ENCODE measurements at regions not wholly inside any gene's neighbourhood (a gene's known extent, or its start where the extent isn't known, plus 50 kb on each side); places are given as distances from the start of the nearest gene placed in this dataset.

DNA sequence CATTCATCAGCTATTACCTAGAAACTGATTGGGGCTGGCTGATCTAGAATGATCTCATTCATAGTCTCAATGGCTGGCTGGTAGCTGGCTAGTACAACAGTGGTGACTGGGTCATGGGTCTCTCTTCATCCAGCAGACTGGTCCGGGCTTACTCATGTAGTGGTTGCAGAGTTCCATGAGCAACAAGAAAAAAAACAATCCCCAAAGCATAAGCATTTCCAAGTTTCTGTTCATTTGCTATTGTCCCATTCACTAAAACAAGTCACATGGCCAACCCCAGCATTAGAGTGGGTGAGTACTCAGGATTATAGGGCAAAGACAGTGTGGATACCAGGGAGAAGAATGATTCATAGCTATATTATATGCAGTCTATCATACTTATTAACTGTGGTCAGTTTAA, 85.2 kb upstream of the SEMA3C start:
- Histone ChIP-seq H3K36me3 (replicated peaks in 1 of 2; ENCODE audit: control insufficient read depth in 2 of 2, insufficient read depth in 2 of 2, low read length in 2 of 2) (no peaks in the 10 kb centered on the region), H3K27ac (replicated peaks; ENCODE audit: low read length) (no peak overlapping the region)

DNA sequence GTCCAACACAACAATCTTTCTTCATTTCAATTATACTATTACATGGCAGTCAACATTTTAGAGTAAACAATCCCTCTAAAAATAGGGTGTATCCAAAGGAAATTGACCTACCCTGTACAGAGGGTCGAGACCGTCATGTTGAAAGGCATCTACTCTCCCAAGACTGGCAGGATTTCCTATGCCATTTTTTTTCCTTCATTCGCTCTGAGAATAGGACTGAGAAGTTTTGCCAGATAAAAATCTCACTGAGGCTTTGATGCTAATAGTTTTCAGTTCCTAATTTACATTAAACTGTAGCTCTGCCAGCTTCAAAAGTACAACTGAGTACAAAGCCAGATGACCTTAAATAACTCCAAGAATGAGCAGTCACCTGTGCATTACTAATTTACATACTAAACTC, 84.5 kb upstream of the SEMA3C start:
- H2AFZ ChIP-seq (ENCODE audit: low read length), result no peak overlapping the region
- H2BK15ac ChIP-seq (ENCODE audit: low read length), result no peak overlapping the region
- H3K36me3 ChIP-seq (replicated peaks in 1 of 2; ENCODE audit: control insufficient read depth in 2 of 2, insufficient read depth in 2 of 2, low read length in 2 of 2), result no peaks in the 10 kb centered on the region
- no peak overlapping the region for H3K4ac ChIP-seq (ENCODE audit: low read length)
- H3K14ac ChIP-seq (ENCODE audit: low read length), result no peak overlapping the region
- DNase-seq (ENCODE audit: low spot score), result no peak
- no peaks in the 10 kb centered on the region for H3K79me1 ChIP-seq (ENCODE audit: low read depth, low read length)
- H3K27me3 ChIP-seq (ENCODE audit: control insufficient read depth in 3 of 3, insufficient read depth in 3 of 3, low read depth in 1 of 3, low read length in 3 of 3), result no peaks in the 10 kb centered on the region
- no peak overlapping the region for H3K4me3 ChIP-seq (ENCODE audit: low read length in 2 of 2)
- no peaks in the 10 kb centered on the region for H3K4me1 ChIP-seq (ENCODE audit: control insufficient read depth in 2 of 2, insufficient read depth in 1 of 2, low read depth in 1 of 2, low read length in 2 of 2)
- no peak overlapping the region for H2AK5ac ChIP-seq (ENCODE audit: low read depth, low read length)
- H2BK12ac ChIP-seq (ENCODE audit: low read length), result no peak overlapping the region
- no peaks in the 10 kb centered on the region for H3K9me3 ChIP-seq (replicated peaks in 1 of 2; ENCODE audit: control insufficient read depth in 2 of 2, insufficient read depth in 1 of 2, low read depth in 1 of 2, low read length in 2 of 2)
- H3K4me2 ChIP-seq (ENCODE audit: insufficient read depth, low read length, poor library complexity, severe bottlenecking), result no peak overlapping the region
- H3K9ac ChIP-seq (ENCODE audit: low read depth, low read length, poor library complexity), result no peak overlapping the region
- no peak overlapping the region for H4K91ac ChIP-seq (ENCODE audit: low read depth, low read length, poor library complexity)
- H2BK5ac ChIP-seq (ENCODE audit: low read length), result no peak overlapping the region
- no peak overlapping the region for H2BK120ac ChIP-seq (ENCODE audit: low read depth, low read length)
- H4K8ac ChIP-seq (ENCODE audit: low read depth, low read length), result no peak overlapping the region
- no CpG with 5 or more reads among the region's 3 CpGs for WGBS, 2 donors (ENCODE audit: extremely low coverage in 2 of 2, insufficient read length in 2 of 2, insufficient replicate concordance in 1 of 2)
- no peak overlapping the region for H3K23ac ChIP-seq (ENCODE audit: low read depth, low read length, poor library complexity)
- H3K27ac ChIP-seq (replicated peaks; ENCODE audit: low read length), result no peak overlapping the region
- H3K18ac ChIP-seq (ENCODE audit: low read length), result no peak overlapping the region

More for the DNA sequence above, 85.2 kb upstream of the SEMA3C start:
- Histone ChIP-seq H4K8ac (ENCODE audit: low read depth, low read length) (no peak overlapping the region), H2BK120ac (ENCODE audit: low read depth, low read length) (no peak overlapping the region), H3K27me3 (ENCODE audit: control insufficient read depth in 3 of 3, insufficient read depth in 3 of 3, low read depth in 1 of 3, low read length in 3 of 3) (no peaks in the 10 kb centered on the region), H3K4me3 (ENCODE audit: low read length in 2 of 2) (no peak overlapping the region), H3K4me2 (ENCODE audit: insufficient read depth, low read length, poor library complexity, severe bottlenecking) (no peak overlapping the region), H2BK5ac (ENCODE audit: low read length) (no peak overlapping the region), H3K23ac (ENCODE audit: low read depth, low read length, poor library complexity) (no peak overlapping the region), H3K18ac (ENCODE audit: low read length) (no peak overlapping the region), H3K9ac (ENCODE audit: low read depth, low read length, poor library complexity) (no peak overlapping the region), H4K91ac (ENCODE audit: low read depth, low read length, poor library complexity) (no peak overlapping the region), H2AK5ac (ENCODE audit: low read depth, low read length) (no peak overlapping the region), H3K14ac (ENCODE audit: low read length) (no peak overlapping the region), H2BK15ac (ENCODE audit: low read length) (no peak overlapping the region), H3K79me1 (ENCODE audit: low read depth, low read length) (no peaks in the 10 kb centered on the region), H3K4ac (ENCODE audit: low read length) (no peak overlapping the region), H2BK12ac (ENCODE audit: low read length) (no peak overlapping the region), H3K4me1 (ENCODE audit: control insufficient read depth in 2 of 2, insufficient read depth in 1 of 2, low read depth in 1 of 2, low read length in 2 of 2) (no peaks in the 10 kb centered on the region), H3K9me3 (replicated peaks in 1 of 2; ENCODE audit: control insufficient read depth in 2 of 2, insufficient read depth in 1 of 2, low read depth in 1 of 2, low read length in 2 of 2) (no peaks in the 10 kb centered on the region), H2AFZ (ENCODE audit: low read length) (no peak overlapping the region)
- DNase-seq (ENCODE audit: low spot score), result no peak
- no CpG with 5 or more reads among the region's 1 CpG for WGBS, 2 donors (ENCODE audit: extremely low coverage in 2 of 2, insufficient read length in 2 of 2, insufficient replicate concordance in 1 of 2)

DNA sequence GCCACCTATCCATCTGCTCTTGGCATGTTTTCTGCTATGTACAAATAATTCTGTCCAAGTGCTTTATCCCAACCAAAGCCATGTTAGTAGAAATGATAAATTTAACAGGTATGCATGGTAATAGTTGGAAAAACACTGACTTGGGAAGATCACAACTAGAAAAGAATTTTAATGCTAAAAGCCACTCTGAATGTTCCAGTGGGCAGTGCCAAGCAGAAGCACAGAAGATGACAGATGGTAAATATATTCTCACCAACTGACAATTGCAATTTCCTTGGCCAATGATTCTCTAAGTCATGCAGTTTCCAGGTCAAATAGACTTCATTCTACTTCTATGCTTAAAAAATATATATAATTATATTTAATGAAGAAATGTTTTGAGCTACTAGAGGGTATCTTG, 83.6 kb upstream of the SEMA3C start:
- no peaks in the 10 kb centered on the region for H3K79me1 ChIP-seq (ENCODE audit: low read depth, low read length)
- no peak overlapping the region for H2BK5ac ChIP-seq (ENCODE audit: low read length)
- no peak overlapping the region for H2BK12ac ChIP-seq (ENCODE audit: low read length)
- no peak overlapping the region for H3K27ac ChIP-seq (replicated peaks; ENCODE audit: low read length)
- no peak overlapping the region for H2AK5ac ChIP-seq (ENCODE audit: low read depth, low read length)
- H2BK120ac ChIP-seq (ENCODE audit: low read depth, low read length), result no peak overlapping the region
- H3K4me2 ChIP-seq (ENCODE audit: insufficient read depth, low read length, poor library complexity, severe bottlenecking), result no peak overlapping the region
- H2BK15ac ChIP-seq (ENCODE audit: low read length), result no peak overlapping the region
- H3K4me1 ChIP-seq (ENCODE audit: control insufficient read depth in 2 of 2, insufficient read depth in 1 of 2, low read depth in 1 of 2, low read length in 2 of 2), result no peaks in the 10 kb centered on the region
- H3K23ac ChIP-seq (ENCODE audit: low read depth, low read length, poor library complexity), result no peak overlapping the region
- no peak overlapping the region for H4K91ac ChIP-seq (ENCODE audit: low read depth, low read length, poor library complexity)
- H2AFZ ChIP-seq (ENCODE audit: low read length), result no peak overlapping the region
- no peak overlapping the region for H3K9ac ChIP-seq (ENCODE audit: low read depth, low read length, poor library complexity)
- no peak overlapping the region for H4K8ac ChIP-seq (ENCODE audit: low read depth, low read length)
- no peaks in the 10 kb centered on the region for H3K9me3 ChIP-seq (replicated peaks in 1 of 2; ENCODE audit: control insufficient read depth in 2 of 2, insufficient read depth in 1 of 2, low read depth in 1 of 2, low read length in 2 of 2)
- H3K27me3 ChIP-seq (ENCODE audit: control insufficient read depth in 3 of 3, insufficient read depth in 3 of 3, low read depth in 1 of 3, low read length in 3 of 3), result no peaks in the 10 kb centered on the region
- no peak overlapping the region for H3K4ac ChIP-seq (ENCODE audit: low read length)
- DNase-seq (ENCODE audit: low spot score), result no peak
- no peak overlapping the region for H3K18ac ChIP-seq (ENCODE audit: low read length)
- no peak overlapping the region for H3K4me3 ChIP-seq (ENCODE audit: low read length in 2 of 2)
- H3K14ac ChIP-seq (ENCODE audit: low read length), result no peak overlapping the region
- no peaks in the 10 kb centered on the region for H3K36me3 ChIP-seq (replicated peaks in 1 of 2; ENCODE audit: control insufficient read depth in 2 of 2, insufficient read depth in 2 of 2, low read length in 2 of 2)

DNA sequence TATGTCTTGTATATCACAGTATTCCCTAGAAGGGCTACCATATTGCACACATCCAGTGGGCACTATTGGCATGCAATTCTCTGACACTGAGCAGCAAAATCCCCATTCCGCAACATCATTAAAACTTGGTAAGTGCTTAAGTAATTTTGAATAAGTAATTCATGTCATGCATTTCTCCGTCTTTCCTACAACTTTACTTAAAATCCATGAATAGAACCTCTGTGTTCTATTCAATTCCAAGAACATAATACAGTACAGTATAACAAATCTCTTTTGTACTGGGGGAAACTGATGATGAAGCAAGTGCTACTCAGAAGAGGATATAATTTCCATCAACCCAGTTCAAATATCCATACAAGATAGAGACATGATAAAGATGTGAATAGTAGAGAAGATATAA, 80.9 kb upstream of the SEMA3C start:
- no CpG with 5 or more reads among the region's 2 CpGs for WGBS, 2 donors (ENCODE audit: extremely low coverage in 2 of 2, insufficient read length in 2 of 2, insufficient replicate concordance in 1 of 2)
- Histone ChIP-seq H3K23ac (ENCODE audit: low read depth, low read length, poor library complexity) (no peak overlapping the region), H3K27ac (replicated peaks; ENCODE audit: low read length) (no peak overlapping the region), H4K8ac (ENCODE audit: low read depth, low read length) (no peak overlapping the region), H3K4ac (ENCODE audit: low read length) (no peak overlapping the region), H3K4me2 (ENCODE audit: insufficient read depth, low read length, poor library complexity, severe bottlenecking) (no peak overlapping the region), H3K27me3 (ENCODE audit: control insufficient read depth in 3 of 3, insufficient read depth in 3 of 3, low read depth in 1 of 3, low read length in 3 of 3) (no peaks in the 10 kb centered on the region), H2BK15ac (ENCODE audit: low read length) (no peak overlapping the region), H3K9ac (ENCODE audit: low read depth, low read length, poor library complexity) (no peak overlapping the region), H2BK5ac (ENCODE audit: low read length) (no peak overlapping the region), H2AK5ac (ENCODE audit: low read depth, low read length) (no peak overlapping the region), H3K79me1 (ENCODE audit: low read depth, low read length) (no peaks in the 10 kb centered on the region), H3K36me3 (replicated peaks in 1 of 2; ENCODE audit: control insufficient read depth in 2 of 2, insufficient read depth in 2 of 2, low read length in 2 of 2) (no peaks in the 10 kb centered on the region), H3K4me3 (ENCODE audit: low read length in 2 of 2) (no peak overlapping the region), H4K91ac (ENCODE audit: low read depth, low read length, poor library complexity) (no peak overlapping the region), H2AFZ (ENCODE audit: low read length) (no peak overlapping the region), H3K14ac (ENCODE audit: low read length) (no peak overlapping the region), H3K18ac (ENCODE audit: low read length) (no peak overlapping the region), H3K9me3 (replicated peaks in 1 of 2; ENCODE audit: control insufficient read depth in 2 of 2, insufficient read depth in 1 of 2, low read depth in 1 of 2, low read length in 2 of 2) (no peaks in the 10 kb centered on the region), H2BK120ac (ENCODE audit: low read depth, low read length) (no peak overlapping the region), H2BK12ac (ENCODE audit: low read length) (no peak overlapping the region), H3K4me1 (ENCODE audit: control insufficient read depth in 2 of 2, insufficient read depth in 1 of 2, low read depth in 1 of 2, low read length in 2 of 2) (no peaks in the 10 kb centered on the region)
- no peak for DNase-seq (ENCODE audit: low spot score)

All from neuronal stem cell (in vitro differentiated cells).